A549 (cell line): ENCODE measurements at regions not wholly inside any gene's neighbourhood (a gene's known extent, or its start where the extent isn't known, plus 50 kb on each side); places are given as distances from the start of the nearest gene placed in this dataset.
"Not testable (repeated sequence)": the region's sequence is repeated elsewhere in the genome, so short reads cannot be mapped to it uniquely, and the experiment has no call there.

ENCODE experiments used
- ATAC-seq, 2 experiments: fragments of 200-7000 bp in 1 of 2; fragments of >200 bp in 1 of 2; cut with Nextera tagmentation in 1 of 2; cut with Tn5 transposase in 1 of 2; 3 replicates each; pipeline versions ENCODE4 v1.8.0 to v1.9.1; 2018 to 2020; ENCODE audit warnings: mild to moderate bottlenecking in 1 of 2, moderate library complexity in 1 of 2
- CTCF ChIA-PET: fragments of 300-600 bp; sonication (Branson Sonifier 250); formaldehyde crosslinking; extraction: SDS; loops from one replicate; lab custom pipeline; 2021; ENCODE audit warnings: antibody characterized with exemption, inconsistent platforms; lab: Yijun Ruan, JAX
- POLR2A ChIA-PET: fragments of 350-600 bp; formaldehyde crosslinking; extraction: SDS; loops from one replicate; lab custom pipeline; 2021; ENCODE audit warnings: antibody characterized with exemption, inconsistent platforms; lab: Yijun Ruan, JAX
- DNase-seq, 2 experiments: peaks; one replicate each; pipeline versions ENCODE4 v3.0.0 to v3.0.0-alpha.2; 2011 to 2016; ENCODE audit warnings: low read depth in 1 of 2, low spot score in 1 of 2
- FAIRE-seq: peaks from 2 replicates; lab custom pipeline; 2011; peaks lifted over from hg19 to GRCh38; lab: Jason Lieb, UNC
- H3K27ac ChIP-seq, 2 experiments: fragments of >200 bp; sonication (Bioruptor Twin); formaldehyde crosslinking; 3 replicates each; pipeline ENCODE4 v1.5.1; 2016 to 2017
- H3K4me1 ChIP-seq: fragments of >200 bp; sonication (Bioruptor Twin); formaldehyde crosslinking; 3 replicates; pipeline ENCODE4 v1.6.1; 2016
- H3K4me2 ChIP-seq: fragments of >200 bp; sonication (Bioruptor Twin); formaldehyde crosslinking; 3 replicates; pipeline ENCODE4 v1.6.1; 2016
- H3K4me3 ChIP-seq: fragments of >200 bp; sonication (Bioruptor Twin); formaldehyde crosslinking; 3 replicates; pipeline ENCODE4 v1.5.1; 2016
- H3K9me3 ChIP-seq: fragments of >200 bp; sonication (Bioruptor Twin); formaldehyde crosslinking; 3 replicates; pipeline ENCODE4 v1.6.1; 2016
- BHLHE40 ChIP-seq: IDR thresholded peaks from 2 replicates; pipeline ENCODE4 v1.6.1; 2012; ENCODE audit warnings: low read depth, low read length, inconsistent platforms
- CHD4 ChIP-seq: fragments of 200-600 bp; sonication (generic); IDR thresholded peaks from 2 replicates; pipeline ENCODE4 v1.6.1; 2016; ENCODE audit warnings: antibody characterized with exemption, mild to moderate bottlenecking, borderline replicate concordance
- E2F6 ChIP-seq: IDR thresholded peaks from 2 replicates; pipeline ENCODE4 v1.6.1; 2012; ENCODE audit warnings: low read depth, borderline replicate concordance
- ELK1 ChIP-seq: fragments of 150-350 bp; IDR thresholded peaks from 2 replicates; pipeline ENCODE4 v1.6.1; 2014; ENCODE audit warnings: low read depth, mild to moderate bottlenecking, low read length
- EP300 ChIP-seq, 2 experiments: fragments of >200 bp; sonication (Bioruptor Twin); formaldehyde crosslinking; IDR thresholded peaks; 2 replicates in 1 of 2; 3 replicates in 1 of 2; pipeline ENCODE4 v1.6.1; 2016 to 2017
- FOSB ChIP-seq: fragments of 250-450 bp; sonication (Bioruptor Pico); IDR thresholded peaks from 2 replicates; pipeline ENCODE4 v1.5.0; 2020; ENCODE audit warnings: mild to moderate bottlenecking, moderate library complexity
- FOXS1 ChIP-seq: fragments of 250-450 bp; sonication (Bioruptor Pico); IDR thresholded peaks from 2 replicates; pipeline ENCODE4 v1.5.0; 2020; ENCODE audit warnings: mild to moderate bottlenecking, moderate library complexity
- HEYL ChIP-seq: fragments of 250-450 bp; sonication (Bioruptor Pico); IDR thresholded peaks from 2 replicates; pipeline ENCODE4 v1.8.0; 2021; ENCODE audit warnings: mild to moderate bottlenecking, moderate library complexity
- JUN ChIP-seq, 2 experiments: fragments of >200 bp; sonication (Bioruptor Twin); formaldehyde crosslinking; IDR thresholded peaks; 2 replicates in 1 of 2; 3 replicates in 1 of 2; pipeline ENCODE4 v1.6.1; 2016 to 2017
- MAFK ChIP-seq: fragments of 450-650 bp; IDR thresholded peaks from 2 replicates; pipeline ENCODE4 v1.6.1; 2014; ENCODE audit not compliant: partially characterized antibody
- NPAS2 ChIP-seq: fragments of 250-450 bp; sonication (Bioruptor Pico); IDR thresholded peaks from 2 replicates; pipeline ENCODE4 v1.8.0; 2022; ENCODE audit warnings: mild to moderate bottlenecking, moderate library complexity, borderline replicate concordance
- POLR2AphosphoS2 ChIP-seq: conservative IDR thresholded peaks from 2 replicates; pipeline ENCODE4 v1.6.1; 2012; ENCODE audit warnings: low read length, improper control_type of control experiment, inconsistent platforms
- RAD21 ChIP-seq, 2 experiments: fragments of >200 bp in 1 of 2; sonication (Bioruptor Twin) in 1 of 2; formaldehyde crosslinking in 1 of 2; IDR thresholded peaks in 1 of 2; conservative IDR thresholded peaks in 1 of 2; 2 replicates in 1 of 2; 3 replicates in 1 of 2; pipeline ENCODE4 v1.6.1; 2012 to 2018; ENCODE audit warnings: inconsistent platforms in 1 of 2
- REST ChIP-seq: fragments of 200-600 bp; sonication (generic); IDR thresholded peaks from 2 replicates; pipeline ENCODE4 v1.6.1; 2016; ENCODE audit warnings: antibody characterized with exemption, mild to moderate bottlenecking, moderate library complexity
- SMC3 ChIP-seq: fragments of >200 bp; sonication (Bioruptor Twin); formaldehyde crosslinking; IDR thresholded peaks from 3 replicates; pipeline ENCODE4 v1.6.1; 2018; ENCODE audit warnings: inconsistent platforms
- USF2 ChIP-seq: fragments of 450-650 bp; IDR thresholded peaks from 2 replicates; pipeline ENCODE4 v1.6.1; 2014; ENCODE audit warnings: antibody characterized with exemption
- ZC3H11A ChIP-seq: fragments of 450-650 bp; IDR thresholded peaks from 2 replicates; pipeline ENCODE4 v1.6.1; 2014; ENCODE audit warnings: antibody characterized with exemption, mild to moderate bottlenecking
- ZNF302 ChIP-seq: fragments of 250-450 bp; sonication (Bioruptor Pico); IDR thresholded peaks from 2 replicates; pipeline ENCODE4 v1.9.0; 2021; ENCODE audit warnings: inconsistent platforms, mild to moderate bottlenecking, moderate library complexity
- WGBS: methylation state at CpG from one replicate; pipeline ENCODE4 v1.1.6; 2017; ENCODE audit errors: missing lambda C conversion rate; 5-methylcytosine and 5-hydroxymethylcytosine counted together

- no peak for TF ChIP-seq NPAS2 (CRISPR knock-in tag)
- TF ChIP-seq HEYL (CRISPR knock-in tag), result no peak
- TF ChIP-seq E2F6, result no peak
- no peak for TF ChIP-seq RAD21 (conservative IDR thresholded peaks at IDR 0.05 in 1 of 2, IDR thresholded peaks at IDR 0.05 in 1 of 2)
- no peak for TF ChIP-seq REST
- no peak for TF ChIP-seq JUN (IDR thresholded peaks at IDR 0.05)
- TF ChIP-seq POLR2AphosphoS2, result no peak
- TF ChIP-seq SMC3, result no peak
- TF ChIP-seq ZNF302 (CRISPR knock-in tag), result no peak
- no peak for TF ChIP-seq BHLHE40
- TF ChIP-seq CHD4, result no peak
- no peak for TF ChIP-seq USF2
- TF ChIP-seq EP300 (IDR thresholded peaks at IDR 0.05), result no peak
- TF ChIP-seq ELK1, result no peak
- no peak for TF ChIP-seq FOXS1 (CRISPR knock-in tag)
- TF ChIP-seq FOSB (CRISPR knock-in tag), result no peak
- TF ChIP-seq MAFK, result no peak
- TF ChIP-seq ZC3H11A, result no peak
- no peak overlapping the region for H3K27ac ChIP-seq
- FAIRE-seq (no peak), DNase-seq (no peak), ATAC-seq (no peak)
- H3K4me3 ChIP-seq, result no peak overlapping the region
- POLR2A ChIA-PET, result no interaction called here
- CTCF ChIA-PET, result no interaction called here
- no peak overlapping the region for H3K4me2 ChIP-seq
- no peaks in the 10 kb centered on the region for H3K9me3 ChIP-seq
- 66% methylated on average over 5 of the region's 5 CpGs for WGBS
- no peaks in the 10 kb centered on the region for H3K4me1 ChIP-seq
Measured at GRCh38 chr13:21289475-21289874, 113.0 kb downstream of the MRPL57 start.

- ATAC-seq, POLR2A ChIA-PET, FAIRE-seq, DNase-seq, H3K4me3 ChIP-seq, H3K27ac ChIP-seq, H3K9me3 ChIP-seq, H3K4me2 ChIP-seq, H3K4me1 ChIP-seq: not testable (repeated sequence)
- CTCF ChIA-PET, result interaction anchor here (0.9 kb wide), 1 partner anchor 187 kb away, joined by 3 read pairs; no protein-coding TSS in a partner anchor
- 69% methylated on average over 12 of the region's 13 CpGs for WGBS
Measured at GRCh38 chr13:21290442-21291002, 114.1 kb downstream of the MRPL57 start.
